HepG2 (cell line): ENCODE measurements at regions not wholly inside any gene's neighbourhood (a gene's known extent, or its start where the extent isn't known, plus 50 kb on each side); places are given as distances from the start of the nearest gene placed in this dataset.

Experiments used
- ATAC-seq: fragments of 200-7000 bp; cut with Tn5 transposase; 3 replicates; pipeline ENCODE4 v1.9.1; 2020; ENCODE audit warnings: mild to moderate bottlenecking, moderate library complexity
- BruUV-seq: library from RNA; stranded (reverse); fragments of 400-500 nt; replicated peaks from 2 replicates; lab custom pipeline; 2021; lab: Mats Ljungman, UMichigan
- CTCF ChIA-PET: fragments of 300-600 bp; formaldehyde crosslinking; extraction: SDS; loops from one replicate; lab custom pipeline; 2021; ENCODE audit warnings: low total read pairs, inconsistent platforms, low intra/inter-chr PET ratio; lab: Yijun Ruan, JAX
- POLR2A ChIA-PET: fragments of 350-600 bp; sonication (Branson Sonifier 250); formaldehyde crosslinking; loops from one replicate; lab custom pipeline; 2020; ENCODE audit warnings: antibody characterized with exemption, inconsistent platforms; lab: Yijun Ruan, JAX
- DNase-seq: peaks from one replicate; pipeline ENCODE4 v3.0.0-alpha.2; 2015; ENCODE audit warnings: low spot score
- FAIRE-seq: peaks from 3 replicates; lab custom pipeline; 2011; peaks lifted over from hg19 to GRCh38; lab: Jason Lieb, UNC
- H2AFZ ChIP-seq: one replicate; pipeline ENCODE4 v1.6.1; 2011; ENCODE audit warnings: low read length, inconsistent platforms
- H3K27ac ChIP-seq: fragments of 300-600 bp; 3 replicates; pipeline ENCODE4 v1.8.0; 2011; ENCODE audit warnings: mixed run types, mild to moderate bottlenecking, mixed read lengths, low read length, inconsistent platforms; ENCODE audit not compliant: insufficient read depth; ENCODE audit errors: extremely low read length
- H3K27me3 ChIP-seq, 2 experiments: fragments of 200-600 bp in 1 of 2; 2 replicates in 1 of 2; 3 replicates in 1 of 2; pipeline versions ENCODE4 v1.6.0 to v1.8.0; 2011; ENCODE audit warnings: low read length in 2 of 2, mild to moderate bottlenecking in 2 of 2, moderate library complexity in 2 of 2, inconsistent platforms in 1 of 2; ENCODE audit not compliant: insufficient read depth in 2 of 2, control insufficient read depth in 1 of 2
- H3K36me3 ChIP-seq, 2 experiments: fragments of 200-600 bp in 1 of 2; replicated peaks in 1 of 2; 2 replicates in 1 of 2; 3 replicates in 1 of 2; pipeline versions ENCODE4 v1.5.1 to v1.8.0; 2011; ENCODE audit warnings: low read length in 2 of 2, inconsistent platforms in 1 of 2; ENCODE audit not compliant: insufficient read depth in 2 of 2, control insufficient read depth in 1 of 2
- H3K4me1 ChIP-seq: 2 replicates; pipeline ENCODE4 v1.5.1; 2012; ENCODE audit warnings: low read length, inconsistent platforms; ENCODE audit not compliant: insufficient read depth
- H3K4me2 ChIP-seq: 2 replicates; pipeline ENCODE4 v1.6.0; 2011; ENCODE audit warnings: low read depth, low read length, inconsistent platforms
- H3K4me3 ChIP-seq, 3 experiments: fragments of 200-600 bp in 1 of 3; sonication (generic), shearing (Covaris generic) in 1 of 3; replicated peaks in 1 of 3; 2 replicates each; pipeline ENCODE4 v1.5.1; 2011 to 2016; ENCODE audit warnings: low read length in 3 of 3, inconsistent platforms in 2 of 3, low read depth in 2 of 3, mild to moderate bottlenecking in 2 of 3, control low read depth in 1 of 3, mixed read lengths in 1 of 3; ENCODE audit not compliant: insufficient read depth in 1 of 3
- H3K79me2 ChIP-seq: one replicate; pipeline ENCODE4 v1.6.1; 2011; ENCODE audit warnings: low read length, inconsistent platforms; ENCODE audit not compliant: insufficient read depth
- H3K9ac ChIP-seq: 2 replicates; pipeline ENCODE4 v1.6.0; 2011; ENCODE audit warnings: mild to moderate bottlenecking, low read depth, low read length, inconsistent platforms; ENCODE audit not compliant: insufficient read depth
- H3K9me3 ChIP-seq: 2 replicates; pipeline ENCODE4 v1.5.1; 2012; ENCODE audit warnings: mild to moderate bottlenecking, low read length
- H4K20me1 ChIP-seq: 2 replicates; pipeline ENCODE4 v1.6.0; 2011; ENCODE audit warnings: inconsistent platforms, mild to moderate bottlenecking, low read length, moderate library complexity; ENCODE audit not compliant: insufficient read depth
- IRF2 ChIP-seq: IDR thresholded peaks from 2 replicates; pipeline ENCODE4 v1.6.1; 2018; ENCODE audit warnings: missing genetic modification reagents, missing compliant biosample characterization
- KMT2A ChIP-seq: sonication (generic); formaldehyde crosslinking; IDR thresholded peaks from 2 replicates; pipeline ENCODE4 v1.4.0; 2020; ENCODE audit warnings: missing genetic modification reagents
- MLLT10 ChIP-seq: sonication (generic); formaldehyde crosslinking; IDR thresholded peaks from 2 replicates; pipeline ENCODE4 v1.4.0; 2020; ENCODE audit warnings: missing genetic modification reagents
- RARA ChIP-seq: IDR thresholded peaks from 2 replicates; pipeline ENCODE4 v1.6.1; 2016; ENCODE audit warnings: missing genetic modification reagents, missing compliant biosample characterization
- SMAD3 ChIP-seq: sonication (generic); formaldehyde crosslinking; IDR thresholded peaks from 2 replicates; pipeline ENCODE4 v1.4.0; 2020; ENCODE audit warnings: missing genetic modification reagents
- XBP1 ChIP-seq: sonication (generic); formaldehyde crosslinking; IDR thresholded peaks from 2 replicates; pipeline ENCODE4 v1.5.0; 2020; ENCODE audit warnings: missing genetic modification reagents
- ZNF260 ChIP-seq: sonication (generic); formaldehyde crosslinking; IDR thresholded peaks from 2 replicates; pipeline ENCODE4 v1.4.0; 2020; ENCODE audit warnings: missing genetic modification reagents, low read depth, mild to moderate bottlenecking, borderline replicate concordance
- ZNF292 ChIP-seq: sonication (generic); formaldehyde crosslinking; IDR thresholded peaks from 2 replicates; pipeline ENCODE4 v1.8.1; 2022; ENCODE audit warnings: mild to moderate bottlenecking, low read depth, missing genetic modification reagents, borderline replicate concordance
- ZNF317 ChIP-seq: sonication (generic); formaldehyde crosslinking; IDR thresholded peaks from 2 replicates; pipeline ENCODE4 v1.5.0; 2020; ENCODE audit warnings: mild to moderate bottlenecking, missing genetic modification reagents
- ZNF598 ChIP-seq: sonication (generic); formaldehyde crosslinking; IDR thresholded peaks from 2 replicates; pipeline ENCODE4 v1.5.1; 2020; ENCODE audit warnings: mild to moderate bottlenecking, missing genetic modification reagents, borderline replicate concordance
- ZNF644 ChIP-seq: IDR thresholded peaks from 2 replicates; pipeline ENCODE4 v1.6.1; 2016; ENCODE audit warnings: low read depth
- ZZZ3 ChIP-seq: sonication (generic); formaldehyde crosslinking; IDR thresholded peaks from 2 replicates; pipeline ENCODE4 v1.4.0; 2020; ENCODE audit warnings: missing genetic modification reagents, mild to moderate bottlenecking, borderline replicate concordance
- WGBS: methylation state at CpG from one replicate; pipeline ENCODE4 v1.1.6; 2017; ENCODE audit warnings: low lambda C conversion rate; 5-methylcytosine and 5-hydroxymethylcytosine counted together
- in situ Hi-C: cut with HindIII; loops from 2 replicates; pipeline ENCODE4 v1.10.0; 2017; ENCODE audit warnings: low pct_unique_long_range_greater_than_20kb; ENCODE audit not compliant: extremely low pct_ligation_motif_present
- intact Hi-C: fragments of 100-400 bp; cut with micrococcal nuclease; formaldehyde crosslinking; loops from one replicate; pipeline ENCODE4 v1.10.0; 2022; ENCODE audit not compliant: unreplicated experiment
- TF ChIP-seq, protein P1 (sequence below): sonication (generic); formaldehyde crosslinking; IDR thresholded peaks from 2 replicates; pipeline ENCODE4 v1.4.0; 2020; ENCODE audit warnings: missing genetic modification reagents
- TF ChIP-seq, protein P2 (sequence below): IDR thresholded peaks from 2 replicates; pipeline ENCODE4 v1.6.1; 2012; ENCODE audit warnings: low read length, improper control_type of control experiment
- TF ChIP-seq, protein P3 (sequence below): sonication (generic); formaldehyde crosslinking; IDR thresholded peaks from 2 replicates; pipeline ENCODE4 v1.5.1; 2020; ENCODE audit warnings: mild to moderate bottlenecking, missing genetic modification reagents, borderline replicate concordance
- TF ChIP-seq, protein P4 (sequence below): sonication (generic); formaldehyde crosslinking; IDR thresholded peaks from 2 replicates; pipeline ENCODE4 v1.5.0; 2020; ENCODE audit warnings: mild to moderate bottlenecking, missing genetic modification reagents

DNA sequence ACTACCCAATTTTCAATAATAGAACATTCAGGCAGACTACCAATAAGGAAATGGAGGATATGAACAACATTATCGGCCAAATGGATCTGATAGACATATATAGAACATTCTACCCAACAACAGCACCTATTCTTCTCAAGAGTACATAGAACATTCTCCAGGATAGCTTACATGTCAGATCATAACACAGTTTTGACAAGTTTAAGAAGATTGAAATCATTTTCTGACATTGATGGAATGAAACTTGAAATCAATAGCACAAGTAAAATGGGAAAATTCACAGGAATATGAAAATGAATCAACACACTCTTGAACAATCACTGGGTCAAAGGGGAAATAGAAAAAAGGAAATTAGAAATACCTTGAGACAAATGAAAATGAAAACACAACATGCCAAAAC lies 94.6 kb upstream of the MEGF10 start:
- Histone ChIP-seq H2AFZ (no peak overlapping the region), H3K27ac (no peak overlapping the region), H3K4me2 (no peak overlapping the region), H3K36me3 (no peaks in the 10 kb centered on the region), H3K9ac (no peak overlapping the region), H3K27me3 (no peaks in the 10 kb centered on the region), H3K4me3 (no peak overlapping the region), H3K4me1 (peaks cover 15% of the 10 kb centered on the region), H4K20me1 (no peaks in the 10 kb centered on the region), H3K9me3 (no peaks in the 10 kb centered on the region), H3K79me2 (no peaks in the 10 kb centered on the region)
- ATAC-seq (no peak), FAIRE-seq (no peak), DNase-seq (no peak)
- ChIA-PET CTCF (no interaction called here), POLR2A (no interaction called here)
- no TSS peak for BruUV-seq
- intact Hi-C loops (loop anchor here (5.0 to 10.0 kb wide), 2 partner anchors 121 to 164 kb away; partner anchors contain the start of genes C5orf63 and MARCHF3), in situ Hi-C loops (no loop called here)
- 45% methylated on average over 1 of the region's 1 CpG for WGBS
- no peak for TF ChIP-seq ZNF644 (CRISPR knock-in tag)
- no peak for TF ChIP-seq RARA (CRISPR knock-in tag)
- no peak for TF ChIP-seq ZZZ3
- no peak for TF ChIP-seq KMT2A (CRISPR knock-in tag)
- TF ChIP-seq XBP1 (CRISPR knock-in tag), result no peak
- TF ChIP-seq MLLT10 (CRISPR knock-in tag), result no peak
- TF ChIP-seq ZNF260 (CRISPR knock-in tag), result no peak
- TF ChIP-seq, protein P1, sequence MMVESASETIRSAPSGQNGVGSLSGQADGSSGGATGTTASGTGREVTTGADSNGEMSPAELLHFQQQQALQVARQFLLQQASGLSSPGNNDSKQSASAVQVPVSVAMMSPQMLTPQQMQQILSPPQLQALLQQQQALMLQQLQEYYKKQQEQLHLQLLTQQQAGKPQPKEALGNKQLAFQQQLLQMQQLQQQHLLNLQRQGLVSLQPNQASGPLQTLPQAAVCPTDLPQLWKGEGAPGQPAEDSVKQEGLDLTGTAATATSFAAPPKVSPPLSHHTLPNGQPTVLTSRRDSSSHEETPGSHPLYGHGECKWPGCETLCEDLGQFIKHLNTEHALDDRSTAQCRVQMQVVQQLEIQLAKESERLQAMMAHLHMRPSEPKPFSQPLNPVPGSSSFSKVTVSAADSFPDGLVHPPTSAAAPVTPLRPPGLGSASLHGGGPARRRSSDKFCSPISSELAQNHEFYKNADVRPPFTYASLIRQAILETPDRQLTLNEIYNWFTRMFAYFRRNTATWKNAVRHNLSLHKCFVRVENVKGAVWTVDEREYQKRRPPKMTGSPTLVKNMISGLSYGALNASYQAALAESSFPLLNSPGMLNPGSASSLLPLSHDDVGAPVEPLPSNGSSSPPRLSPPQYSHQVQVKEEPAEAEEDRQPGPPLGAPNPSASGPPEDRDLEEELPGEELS (CRISPR knock-in tag), result no peak
- TF ChIP-seq ZNF292 (CRISPR knock-in tag), result no peak
- TF ChIP-seq, protein P2, sequence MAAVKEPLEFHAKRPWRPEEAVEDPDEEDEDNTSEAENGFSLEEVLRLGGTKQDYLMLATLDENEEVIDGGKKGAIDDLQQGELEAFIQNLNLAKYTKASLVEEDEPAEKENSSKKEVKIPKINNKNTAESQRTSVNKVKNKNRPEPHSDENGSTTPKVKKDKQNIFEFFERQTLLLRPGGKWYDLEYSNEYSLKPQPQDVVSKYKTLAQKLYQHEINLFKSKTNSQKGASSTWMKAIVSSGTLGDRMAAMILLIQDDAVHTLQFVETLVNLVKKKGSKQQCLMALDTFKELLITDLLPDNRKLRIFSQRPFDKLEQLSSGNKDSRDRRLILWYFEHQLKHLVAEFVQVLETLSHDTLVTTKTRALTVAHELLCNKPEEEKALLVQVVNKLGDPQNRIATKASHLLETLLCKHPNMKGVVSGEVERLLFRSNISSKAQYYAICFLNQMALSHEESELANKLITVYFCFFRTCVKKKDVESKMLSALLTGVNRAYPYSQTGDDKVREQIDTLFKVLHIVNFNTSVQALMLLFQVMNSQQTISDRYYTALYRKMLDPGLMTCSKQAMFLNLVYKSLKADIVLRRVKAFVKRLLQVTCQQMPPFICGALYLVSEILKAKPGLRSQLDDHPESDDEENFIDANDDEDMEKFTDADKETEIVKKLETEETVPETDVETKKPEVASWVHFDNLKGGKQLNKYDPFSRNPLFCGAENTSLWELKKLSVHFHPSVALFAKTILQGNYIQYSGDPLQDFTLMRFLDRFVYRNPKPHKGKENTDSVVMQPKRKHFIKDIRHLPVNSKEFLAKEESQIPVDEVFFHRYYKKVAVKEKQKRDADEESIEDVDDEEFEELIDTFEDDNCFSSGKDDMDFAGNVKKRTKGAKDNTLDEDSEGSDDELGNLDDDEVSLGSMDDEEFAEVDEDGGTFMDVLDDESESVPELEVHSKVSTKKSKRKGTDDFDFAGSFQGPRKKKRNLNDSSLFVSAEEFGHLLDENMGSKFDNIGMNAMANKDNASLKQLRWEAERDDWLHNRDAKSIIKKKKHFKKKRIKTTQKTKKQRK, result no peak
- no peak for TF ChIP-seq ZNF598 (CRISPR knock-in tag)
- TF ChIP-seq IRF2 (CRISPR knock-in tag), result no peak
- no peak for TF ChIP-seq SMAD3 (CRISPR knock-in tag)
- no peak for TF ChIP-seq ZNF317 (CRISPR knock-in tag)
- TF ChIP-seq, protein P3, sequence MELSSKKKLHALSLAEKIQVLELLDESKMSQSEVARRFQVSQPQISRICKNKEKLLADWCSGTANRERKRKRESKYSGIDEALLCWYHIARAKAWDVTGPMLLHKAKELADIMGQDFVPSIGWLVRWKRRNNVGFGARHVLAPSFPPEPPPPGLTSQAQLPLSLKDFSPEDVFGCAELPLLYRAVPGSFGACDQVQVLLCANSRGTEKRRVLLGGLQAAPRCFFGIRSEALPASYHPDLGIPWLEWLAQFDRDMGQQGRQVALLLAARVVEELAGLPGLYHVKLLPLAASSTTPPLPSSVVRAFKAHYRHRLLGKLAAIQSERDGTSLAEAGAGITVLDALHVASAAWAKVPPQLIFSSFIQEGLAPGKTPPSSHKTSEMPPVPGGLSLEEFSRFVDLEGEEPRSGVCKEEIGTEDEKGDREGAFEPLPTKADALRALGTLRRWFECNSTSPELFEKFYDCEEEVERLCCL (CRISPR knock-in tag), result no peak
- TF ChIP-seq, protein P4, sequence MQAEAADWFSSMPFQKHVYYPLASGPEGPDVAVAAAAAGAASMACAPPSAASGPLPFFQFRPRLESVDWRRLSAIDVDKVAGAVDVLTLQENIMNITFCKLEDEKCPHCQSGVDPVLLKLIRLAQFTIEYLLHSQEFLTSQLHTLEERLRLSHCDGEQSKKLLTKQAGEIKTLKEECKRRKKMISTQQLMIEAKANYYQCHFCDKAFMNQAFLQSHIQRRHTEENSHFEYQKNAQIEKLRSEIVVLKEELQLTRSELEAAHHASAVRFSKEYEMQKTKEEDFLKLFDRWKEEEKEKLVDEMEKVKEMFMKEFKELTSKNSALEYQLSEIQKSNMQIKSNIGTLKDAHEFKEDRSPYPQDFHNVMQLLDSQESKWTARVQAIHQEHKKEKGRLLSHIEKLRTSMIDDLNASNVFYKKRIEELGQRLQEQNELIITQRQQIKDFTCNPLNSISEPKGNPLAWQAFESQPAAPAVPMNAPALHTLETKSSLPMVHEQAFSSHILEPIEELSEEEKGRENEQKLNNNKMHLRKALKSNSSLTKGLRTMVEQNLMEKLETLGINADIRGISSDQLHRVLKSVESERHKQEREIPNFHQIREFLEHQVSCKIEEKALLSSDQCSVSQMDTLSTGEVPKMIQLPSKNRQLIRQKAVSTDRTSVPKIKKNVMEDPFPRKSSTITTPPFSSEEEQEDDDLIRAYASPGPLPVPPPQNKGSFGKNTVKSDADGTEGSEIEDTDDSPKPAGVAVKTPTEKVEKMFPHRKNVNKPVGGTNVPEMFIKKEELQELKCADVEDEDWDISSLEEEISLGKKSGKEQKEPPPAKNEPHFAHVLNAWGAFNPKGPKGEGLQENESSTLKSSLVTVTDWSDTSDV, result no peak
